ENCODE measurements at regions not wholly inside any gene's neighbourhood (a gene's known extent, or its start where the extent isn't known, plus 50 kb on each side); places are given as distances from the start of the nearest gene placed in this dataset.
A peak's percentile ranks its signal among the peaks of the same experiment; 100 is the strongest.

DNA sequence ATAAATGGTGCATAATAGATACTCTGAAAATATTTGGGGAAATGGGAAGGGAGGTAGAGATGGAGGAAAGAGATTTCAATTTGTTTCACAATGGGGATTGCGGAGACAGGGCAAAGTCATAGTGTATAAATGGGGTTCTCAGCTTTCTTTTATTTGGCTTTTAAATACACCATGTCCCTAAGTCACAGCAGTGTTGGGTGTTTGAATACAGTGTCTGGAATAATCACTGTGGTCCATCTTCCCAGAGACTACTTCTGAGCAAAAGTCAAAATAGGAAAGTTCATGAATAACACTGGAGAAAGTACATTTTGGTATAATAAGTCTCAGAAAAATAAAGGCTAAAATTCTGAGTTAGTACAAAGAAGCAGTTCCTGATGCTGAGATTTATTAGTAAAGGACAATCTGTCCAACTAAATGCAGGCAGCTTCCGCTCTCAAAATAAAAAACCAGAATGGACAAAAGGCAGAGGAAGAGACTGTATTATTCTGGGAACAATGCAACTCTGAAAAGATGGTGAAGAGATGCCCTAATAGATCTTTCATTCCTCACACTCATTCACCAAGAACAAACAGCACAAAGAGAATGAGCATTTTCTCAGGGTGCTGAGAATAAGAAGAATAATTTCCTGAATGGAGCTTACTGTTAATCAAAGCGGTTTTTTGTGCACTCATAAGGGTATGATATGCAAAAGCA, 295.4 kb upstream of the PIK3C3 start:
- Mint-ChIP-seq H3K4me3 (no peak overlapping the region), H3K27ac (no peak overlapping the region), H3K9me3 (no peaks in the 10 kb centered on the region), H3K36me3 (ENCODE audit: low read depth) (no peaks in the 10 kb centered on the region), H3K27me3 (ENCODE audit: insufficient read depth) (no peaks in the 10 kb centered on the region), H3K4me1 (no peaks in the 10 kb centered on the region)
- H3K27me3 ChIP-seq (ENCODE audit: control insufficient read depth, insufficient read depth, low read length, poor library complexity, severe bottlenecking): no peaks in the 10 kb centered on the region
- H3K27ac ChIP-seq (ENCODE audit: low read depth, low read length): peak overlapping the region; percentile 45
- no peaks in the 10 kb centered on the region for H3K36me3 ChIP-seq (ENCODE audit: control insufficient read depth, insufficient read depth, low read length)
- TF ChIP-seq, protein P1, sequence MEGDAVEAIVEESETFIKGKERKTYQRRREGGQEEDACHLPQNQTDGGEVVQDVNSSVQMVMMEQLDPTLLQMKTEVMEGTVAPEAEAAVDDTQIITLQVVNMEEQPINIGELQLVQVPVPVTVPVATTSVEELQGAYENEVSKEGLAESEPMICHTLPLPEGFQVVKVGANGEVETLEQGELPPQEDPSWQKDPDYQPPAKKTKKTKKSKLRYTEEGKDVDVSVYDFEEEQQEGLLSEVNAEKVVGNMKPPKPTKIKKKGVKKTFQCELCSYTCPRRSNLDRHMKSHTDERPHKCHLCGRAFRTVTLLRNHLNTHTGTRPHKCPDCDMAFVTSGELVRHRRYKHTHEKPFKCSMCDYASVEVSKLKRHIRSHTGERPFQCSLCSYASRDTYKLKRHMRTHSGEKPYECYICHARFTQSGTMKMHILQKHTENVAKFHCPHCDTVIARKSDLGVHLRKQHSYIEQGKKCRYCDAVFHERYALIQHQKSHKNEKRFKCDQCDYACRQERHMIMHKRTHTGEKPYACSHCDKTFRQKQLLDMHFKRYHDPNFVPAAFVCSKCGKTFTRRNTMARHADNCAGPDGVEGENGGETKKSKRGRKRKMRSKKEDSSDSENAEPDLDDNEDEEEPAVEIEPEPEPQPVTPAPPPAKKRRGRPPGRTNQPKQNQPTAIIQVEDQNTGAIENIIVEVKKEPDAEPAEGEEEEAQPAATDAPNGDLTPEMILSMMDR (conservative IDR thresholded peaks at IDR 0.05): no peak
- no peak overlapping the region for H3K9ac ChIP-seq (ENCODE audit: extremely low read depth, low read length, poor library complexity, severe bottlenecking)
- H3K4me3 ChIP-seq (ENCODE audit: low read length): no peak overlapping the region
- no peaks in the 10 kb centered on the region for H3K9me3 ChIP-seq (ENCODE audit: control insufficient read depth, low read length)
- WGBS, 2 experiments (ENCODE audit: insufficient coverage in 1 of 2, insufficient read length in 1 of 2): 88 to 91% methylated on average over 1 to 3 of the region's 3 CpGs
- DNase-seq: no peak
- H3K4me1 ChIP-seq (ENCODE audit: control insufficient read depth, insufficient read depth, low read length): no peaks in the 10 kb centered on the region

DNA sequence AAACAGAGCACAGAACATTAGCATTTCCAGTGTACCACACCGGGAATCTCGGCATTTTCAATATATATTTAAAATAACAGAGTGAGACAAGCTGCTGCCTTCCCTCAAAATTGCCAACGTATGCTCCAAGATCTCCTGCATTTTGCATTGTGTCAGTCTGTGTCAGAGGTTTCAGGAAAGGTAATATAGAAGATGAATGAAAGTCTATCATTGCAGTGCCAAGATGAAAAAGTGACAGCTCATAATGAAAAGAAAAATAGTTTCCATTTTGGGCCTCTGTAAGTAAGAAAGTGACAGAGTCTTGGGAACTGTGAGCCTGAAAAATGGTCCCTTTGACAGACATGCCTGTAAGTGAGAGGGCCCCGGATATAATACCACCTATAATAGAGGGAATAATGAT, 297.8 kb upstream of the PIK3C3 start:
- Mint-ChIP-seq H3K27me3 (ENCODE audit: insufficient read depth) (no peaks in the 10 kb centered on the region), H3K9me3 (no peaks in the 10 kb centered on the region), H3K4me1 (no peaks in the 10 kb centered on the region), H3K27ac (no peak overlapping the region), H3K4me3 (no peak overlapping the region), H3K36me3 (ENCODE audit: low read depth) (no peaks in the 10 kb centered on the region)
- no peak overlapping the region for H3K4me3 ChIP-seq (ENCODE audit: low read length)
- H3K9ac ChIP-seq (ENCODE audit: extremely low read depth, low read length, poor library complexity, severe bottlenecking): no peak overlapping the region
- 94 to 100% methylated on average over 3 to 4 of the region's 4 CpGs for WGBS, 2 experiments (ENCODE audit: insufficient coverage in 1 of 2, insufficient read length in 1 of 2)
- TF ChIP-seq, protein P1 (conservative IDR thresholded peaks at IDR 0.05): no peak
- H3K27ac ChIP-seq (ENCODE audit: low read depth, low read length): no peak overlapping the region
- no peaks in the 10 kb centered on the region for H3K36me3 ChIP-seq (ENCODE audit: control insufficient read depth, insufficient read depth, low read length)
- H3K27me3 ChIP-seq (ENCODE audit: control insufficient read depth, insufficient read depth, low read length, poor library complexity, severe bottlenecking): no peaks in the 10 kb centered on the region
- no peaks in the 10 kb centered on the region for H3K4me1 ChIP-seq (ENCODE audit: control insufficient read depth, insufficient read depth, low read length)
- DNase-seq: no peak
- H3K9me3 ChIP-seq (ENCODE audit: control insufficient read depth, low read length): no peaks in the 10 kb centered on the region

DNA sequence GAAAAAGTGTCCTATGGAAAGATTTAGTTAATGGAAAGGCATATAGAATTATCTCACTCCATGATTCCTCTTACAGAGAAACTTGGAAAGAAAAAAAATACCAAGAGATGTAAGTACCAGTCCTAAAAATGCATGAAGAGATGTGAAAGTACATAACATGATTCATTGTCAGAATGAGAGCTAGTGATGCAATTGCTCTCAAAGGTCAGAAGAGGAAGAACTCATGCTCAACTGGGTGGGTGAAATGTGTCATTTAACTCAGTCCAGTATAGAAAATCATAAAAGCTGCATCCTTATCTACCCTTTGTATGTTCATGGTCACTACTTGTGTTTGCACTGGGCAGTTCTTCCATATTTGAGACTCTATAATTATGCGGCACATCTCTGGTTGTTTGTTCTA, 300.0 kb upstream of the PIK3C3 start:
- Mint-ChIP-seq H3K9me3 (no peaks in the 10 kb centered on the region), H3K27me3 (ENCODE audit: insufficient read depth) (no peaks in the 10 kb centered on the region), H3K36me3 (ENCODE audit: low read depth) (no peaks in the 10 kb centered on the region), H3K4me1 (no peaks in the 10 kb centered on the region), H3K4me3 (no peak overlapping the region), H3K27ac (no peak overlapping the region)
- no peaks in the 10 kb centered on the region for H3K27me3 ChIP-seq (ENCODE audit: control insufficient read depth, insufficient read depth, low read length, poor library complexity, severe bottlenecking)
- H3K4me1 ChIP-seq (ENCODE audit: control insufficient read depth, insufficient read depth, low read length): no peaks in the 10 kb centered on the region
- H3K4me3 ChIP-seq (ENCODE audit: low read length): no peak overlapping the region
- TF ChIP-seq, protein P1 (conservative IDR thresholded peaks at IDR 0.05): no peak
- H3K27ac ChIP-seq (ENCODE audit: low read depth, low read length): no peak overlapping the region
- no peak for DNase-seq
- no peaks in the 10 kb centered on the region for H3K36me3 ChIP-seq (ENCODE audit: control insufficient read depth, insufficient read depth, low read length)
- H3K9me3 ChIP-seq (ENCODE audit: control insufficient read depth, low read length): no peaks in the 10 kb centered on the region
- H3K9ac ChIP-seq (ENCODE audit: extremely low read depth, low read length, poor library complexity, severe bottlenecking): no peak overlapping the region
- WGBS, 2 experiments (ENCODE audit: insufficient coverage in 1 of 2, insufficient read length in 1 of 2): 91 to 100% methylated on average over 1 of the region's 1 CpG

Data from endodermal cell (in vitro differentiated cells).